ENCODE measurements at regions not wholly inside any gene's neighbourhood (a gene's known extent, or its start where the extent isn't known, plus 50 kb on each side); places are given as distances from the start of the nearest gene placed in this dataset.
"Not testable (repeated sequence)": the region's sequence is repeated elsewhere in the genome, so short reads cannot be mapped to it uniquely, and the experiment has no call there.

- CTCF ChIA-PET: interaction anchor here (0.5 to 1.7 kb wide), 11 partner anchors 8 to 526 kb away, joined by 3 to 6 read pairs (median 4); partner anchors contain the start of gene PDGFRA
- POLR2A ChIA-PET: no interaction called here
- H3K4me3 ChIP-seq (ENCODE audit: low read depth, low read length): peak overlapping the region; percentile 12
- TF ChIP-seq CTCF (IDR thresholded peaks at IDR 0.05; ENCODE audit: low read depth, low read length): peak; percentile 35; the same call in 1 of the 2 replicates
- H3K9me3 ChIP-seq (ENCODE audit: control insufficient read depth, insufficient read depth, low read length): no peaks in the 10 kb centered on the region
- H3K27ac ChIP-seq (ENCODE audit: low read depth, low read length): peak overlapping the region; percentile 73
- no peak for DNase-seq (ENCODE audit: low read depth, low spot score)
- no peaks in the 10 kb centered on the region for H3K27me3 ChIP-seq (ENCODE audit: control insufficient read depth, insufficient read depth, low read length)
These were observed 111.3 kb upstream of the LNX1 start for GRCh38 chr4:53702334-53703266.

GRCh38 chr4:53701260-53701659 is 110.0 kb upstream of the LNX1 start:
- H3K27ac ChIP-seq (ENCODE audit: low read depth, low read length); H3K27me3 ChIP-seq (ENCODE audit: control insufficient read depth, insufficient read depth, low read length); H3K9me3 ChIP-seq (ENCODE audit: control insufficient read depth, insufficient read depth, low read length); POLR2A ChIA-PET; DNase-seq (ENCODE audit: low read depth, low spot score); H3K4me3 ChIP-seq (ENCODE audit: low read depth, low read length): not testable (repeated sequence)
- CTCF ChIA-PET: interaction anchor here (1.1 kb wide), 1 partner anchor 10 kb away, joined by 4 read pairs; no protein-coding TSS in a partner anchor

- POLR2A ChIA-PET: not testable (repeated sequence)
These were observed 108.0 kb upstream of the LNX1 start for GRCh38 chr4:53699310-53699709.

GRCh38 chr4:53697016-53697685 is 105.9 kb upstream of the LNX1 start:
- no peak for DNase-seq (ENCODE audit: low read depth, low spot score)
- H3K9me3 ChIP-seq (ENCODE audit: control insufficient read depth, insufficient read depth, low read length): no peaks in the 10 kb centered on the region; the same call in 1 of the 2 replicates
- no peaks in the 10 kb centered on the region for H3K27me3 ChIP-seq (ENCODE audit: control insufficient read depth, insufficient read depth, low read length)
- no peak for TF ChIP-seq CTCF (IDR thresholded peaks at IDR 0.05; ENCODE audit: low read depth, low read length)
- ChIA-PET POLR2A (interaction anchor here (1.6 kb wide), 1 partner anchor 9 kb away, joined by 7 read pairs; no protein-coding TSS in a partner anchor), CTCF (interaction anchor here (1.2 to 2.2 kb wide), 2 partner anchors 10 to 191 kb away, joined by 4 to 13 read pairs; no protein-coding TSS in a partner anchor)
- H3K27ac ChIP-seq (ENCODE audit: low read depth, low read length): no peak overlapping the region
- no peak overlapping the region for H3K4me3 ChIP-seq (ENCODE audit: low read depth, low read length)

More at GRCh38 chr4:53699310-53699709, 108.0 kb upstream of the LNX1 start:
- H3K9me3 ChIP-seq (ENCODE audit: control insufficient read depth, insufficient read depth, low read length); DNase-seq (ENCODE audit: low read depth, low spot score); H3K27ac ChIP-seq (ENCODE audit: low read depth, low read length); H3K4me3 ChIP-seq (ENCODE audit: low read depth, low read length); H3K27me3 ChIP-seq (ENCODE audit: control insufficient read depth, insufficient read depth, low read length): not testable (repeated sequence)
- CTCF ChIA-PET: interaction anchor here (2.2 kb wide), 1 partner anchor 8 kb away, joined by 13 read pairs; no protein-coding TSS in a partner anchor

- no peaks in the 10 kb centered on the region for H3K27me3 ChIP-seq (ENCODE audit: control insufficient read depth, insufficient read depth, low read length)
- POLR2A ChIA-PET: no interaction called here
- DNase-seq (ENCODE audit: low read depth, low spot score): no peak
- H3K9me3 ChIP-seq (ENCODE audit: control insufficient read depth, insufficient read depth, low read length): no peaks in the 10 kb centered on the region; the same call in 1 of the 2 replicates
- no peak for TF ChIP-seq CTCF (IDR thresholded peaks at IDR 0.05; ENCODE audit: low read depth, low read length)
- H3K27ac ChIP-seq (ENCODE audit: low read depth, low read length): no peak overlapping the region
- no peak overlapping the region for H3K4me3 ChIP-seq (ENCODE audit: low read depth, low read length)
- CTCF ChIA-PET: no interaction called here
These were observed 104.5 kb upstream of the LNX1 start for GRCh38 chr4:53695540-53696463.
